ENCODE measurements at regions not wholly inside any gene's neighbourhood (a gene's known extent, or its start where the extent isn't known, plus 50 kb on each side); places are given as distances from the start of the nearest gene placed in this dataset.
"Not testable (repeated sequence)": the region's sequence is repeated elsewhere in the genome, so short reads cannot be mapped to it uniquely, and the experiment has no call there.

GRCh38 chr9:30035761-30036160 is 2348.7 kb upstream of the ACO1 start:
- Mint-ChIP-seq H3K36me3 (no peaks in the 10 kb centered on the region), H3K27ac (no peak overlapping the region), H3K9me3 (peaks cover 0 to 7% (median 4%) of the 10 kb centered on the region in 7 donors), H3K4me3 (no peak overlapping the region), H3K27me3 (no peaks in the 10 kb centered on the region), H3K4me1 (no peaks in the 10 kb centered on the region)
- DNase-seq, result no peak
- ATAC-seq (ENCODE audit: low read depth in 2 of 2), result no peak

GRCh38 chr9:30036558-30036957 is 2347.9 kb upstream of the ACO1 start:
- peaks cover 0 to 7% (median 4%) of the 10 kb centered on the region in 7 donors for H3K9me3 Mint-ChIP-seq
- DNase-seq (no peak), ATAC-seq (ENCODE audit: low read depth in 2 of 2) (no peak)
- H3K27me3 Mint-ChIP-seq, result no peaks in the 10 kb centered on the region
- no peak overlapping the region for H3K4me3 Mint-ChIP-seq
- H3K27ac Mint-ChIP-seq, result no peak overlapping the region
- H3K36me3 Mint-ChIP-seq, result no peaks in the 10 kb centered on the region
- no peaks in the 10 kb centered on the region for H3K4me1 Mint-ChIP-seq

- ATAC-seq (ENCODE audit: low read depth in 2 of 2) (no peak), DNase-seq (no peak)
- H3K36me3 Mint-ChIP-seq, result no peaks in the 10 kb centered on the region
- H3K4me1 Mint-ChIP-seq, result no peaks in the 10 kb centered on the region
- no peak overlapping the region for H3K27ac Mint-ChIP-seq
- no peaks in the 10 kb centered on the region for H3K27me3 Mint-ChIP-seq
- no peaks in the 10 kb centered on the region for H3K9me3 Mint-ChIP-seq
- no peak overlapping the region for H3K4me3 Mint-ChIP-seq
These were observed 2344.7 kb upstream of the ACO1 start for GRCh38 chr9:30039712-30040111.

DNA sequence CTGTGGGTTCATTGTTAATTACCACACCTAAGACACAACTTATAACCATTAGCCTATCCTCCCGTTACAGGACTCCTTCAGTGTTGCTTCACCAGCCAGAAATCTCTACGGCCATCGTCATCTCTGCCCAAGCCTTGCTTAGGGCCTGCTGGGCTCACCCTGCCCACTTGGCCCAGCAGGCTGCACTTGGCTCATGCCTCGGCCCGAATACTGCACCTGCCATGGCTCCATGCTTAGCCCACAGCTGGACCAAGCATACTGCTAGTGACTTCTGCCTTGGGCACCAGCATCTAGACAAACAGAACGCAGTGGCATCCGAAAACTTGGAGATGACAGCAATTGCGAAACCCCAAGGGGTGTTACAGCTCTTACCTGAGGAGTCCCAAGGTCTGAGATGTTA is 2336.0 kb upstream of the ACO1 start:
- Mint-ChIP-seq H3K27me3 (no peaks in the 10 kb centered on the region), H3K9me3 (peaks cover 0 to 3% (median 0%) of the 10 kb centered on the region in 7 donors), H3K27ac (no peak overlapping the region), H3K36me3 (no peaks in the 10 kb centered on the region), H3K4me1 (no peaks in the 10 kb centered on the region), H3K4me3 (no peak overlapping the region)
- DNase-seq, result no peak
- no peak for ATAC-seq (ENCODE audit: low read depth in 2 of 2)

DNA sequence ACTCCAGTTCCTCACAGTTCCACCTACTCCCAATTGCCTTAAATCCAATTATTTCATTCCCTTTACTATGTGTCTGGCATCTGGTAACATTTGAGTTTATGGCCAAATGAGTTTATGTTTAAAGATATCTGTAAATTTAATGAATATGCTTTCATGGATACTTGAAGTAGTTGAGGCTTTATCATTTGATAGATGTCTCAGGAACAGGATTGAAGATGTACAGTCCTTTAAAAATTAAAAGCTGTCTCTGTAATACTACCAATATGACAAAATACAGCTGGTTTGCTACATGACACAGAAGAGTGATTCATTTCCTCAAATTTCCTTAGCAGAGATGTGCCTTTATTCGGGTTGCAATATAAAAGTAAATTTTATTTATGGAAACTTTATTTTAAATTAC is 2326.0 kb upstream of the ACO1 start:
- ATAC-seq (ENCODE audit: low read depth in 2 of 2), result no peak
- no peaks in the 10 kb centered on the region for H3K4me1 Mint-ChIP-seq

DNA sequence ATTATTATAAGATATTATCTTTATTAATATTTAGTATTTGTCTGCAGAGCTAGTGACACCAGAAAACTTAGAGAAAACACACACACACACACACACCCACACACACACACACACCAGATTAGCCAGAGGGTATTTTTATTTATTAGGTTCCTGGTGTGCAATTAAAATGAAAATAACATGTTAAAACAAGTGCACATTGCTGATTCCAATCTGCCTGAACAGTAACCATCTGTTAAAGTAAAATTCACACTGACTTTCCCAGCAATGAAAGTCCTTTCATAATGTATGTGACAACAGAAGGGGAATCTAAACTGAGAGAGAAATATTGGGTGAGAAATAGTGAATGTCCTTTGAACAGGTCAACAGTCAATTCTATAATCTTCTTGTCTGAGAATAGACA is 2323.5 kb upstream of the ACO1 start:
- Mint-ChIP-seq H3K4me1 (no peaks in the 10 kb centered on the region), H3K27me3 (no peaks in the 10 kb centered on the region), H3K4me3 (no peak overlapping the region), H3K9me3 (peaks cover 0 to 4% (median 2%) of the 10 kb centered on the region in 7 donors), H3K36me3 (no peaks in the 10 kb centered on the region), H3K27ac (no peak overlapping the region)
- DNase-seq, result no peak
- no peak for ATAC-seq (ENCODE audit: low read depth in 2 of 2)

More for the DNA sequence above, 2326.0 kb upstream of the ACO1 start:
- DNase-seq, result no peak
- H3K4me3 Mint-ChIP-seq, result no peak overlapping the region
- H3K27me3 Mint-ChIP-seq, result no peaks in the 10 kb centered on the region
- H3K9me3 Mint-ChIP-seq, result no peaks in the 10 kb centered on the region
- no peaks in the 10 kb centered on the region for H3K36me3 Mint-ChIP-seq
- no peak overlapping the region for H3K27ac Mint-ChIP-seq

GRCh38 chr9:30065888-30066287 is 2318.6 kb upstream of the ACO1 start:
- H3K36me3 Mint-ChIP-seq, result no peaks in the 10 kb centered on the region
- H3K4me3 Mint-ChIP-seq, result no peak overlapping the region
- H3K27me3 Mint-ChIP-seq, result no peaks in the 10 kb centered on the region
- no peaks in the 10 kb centered on the region for H3K4me1 Mint-ChIP-seq
- no peak for ATAC-seq (ENCODE audit: low read depth in 2 of 2)
- peaks cover 0 to 9% (median 2%) of the 10 kb centered on the region in 7 donors for H3K9me3 Mint-ChIP-seq
- H3K27ac Mint-ChIP-seq, result no peak overlapping the region
- no peak for DNase-seq

DNA sequence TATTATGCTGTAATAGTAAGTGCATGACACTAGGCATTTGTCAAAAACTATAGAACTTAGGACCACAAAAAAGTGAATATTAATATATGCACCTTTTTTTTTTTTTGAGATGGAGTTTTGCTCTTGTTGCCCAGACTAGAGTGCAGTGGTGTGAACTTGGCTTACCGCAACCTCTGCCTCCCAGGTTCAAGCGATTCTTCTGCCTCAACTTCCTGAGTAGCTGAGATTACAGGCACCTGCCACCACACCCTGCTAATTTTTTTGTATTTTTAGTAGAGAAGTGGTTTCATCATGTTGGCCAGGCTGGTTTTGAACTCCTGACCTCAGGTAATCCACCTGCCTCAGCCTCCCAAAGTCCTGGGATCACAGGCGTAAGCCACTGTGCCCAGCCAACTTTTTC is 2315.2 kb upstream of the ACO1 start:
- H3K9me3 Mint-ChIP-seq, H3K27ac Mint-ChIP-seq: not testable (repeated sequence)

GRCh38 chr9:30075022-30075421 is 2309.4 kb upstream of the ACO1 start:
- Mint-ChIP-seq H3K27ac (no peak overlapping the region), H3K36me3 (no peaks in the 10 kb centered on the region), H3K4me3 (no peak overlapping the region), H3K4me1 (no peaks in the 10 kb centered on the region), H3K27me3 (no peaks in the 10 kb centered on the region), H3K9me3 (peaks cover 0 to 9% (median 2%) of the 10 kb centered on the region in 7 donors)
- DNase-seq (no peak), ATAC-seq (ENCODE audit: low read depth in 2 of 2) (no peak)

More for the DNA sequence above, 2315.2 kb upstream of the ACO1 start:
- not testable (repeated sequence) for ATAC-seq (ENCODE audit: low read depth in 2 of 2); H3K36me3 Mint-ChIP-seq; H3K4me1 Mint-ChIP-seq; H3K4me3 Mint-ChIP-seq; H3K27me3 Mint-ChIP-seq; DNase-seq

- DNase-seq (no peak), ATAC-seq (ENCODE audit: low read depth in 2 of 2) (no peak)
- peaks cover 0 to 9% (median 2%) of the 10 kb centered on the region in 7 donors for H3K9me3 Mint-ChIP-seq
- H3K4me1 Mint-ChIP-seq, result no peaks in the 10 kb centered on the region
- H3K27ac Mint-ChIP-seq, result no peak overlapping the region
- H3K27me3 Mint-ChIP-seq, result no peaks in the 10 kb centered on the region
- H3K4me3 Mint-ChIP-seq, result no peak overlapping the region
- no peaks in the 10 kb centered on the region for H3K36me3 Mint-ChIP-seq
These were observed 2308.8 kb upstream of the ACO1 start for GRCh38 chr9:30075451-30076199.

DNA sequence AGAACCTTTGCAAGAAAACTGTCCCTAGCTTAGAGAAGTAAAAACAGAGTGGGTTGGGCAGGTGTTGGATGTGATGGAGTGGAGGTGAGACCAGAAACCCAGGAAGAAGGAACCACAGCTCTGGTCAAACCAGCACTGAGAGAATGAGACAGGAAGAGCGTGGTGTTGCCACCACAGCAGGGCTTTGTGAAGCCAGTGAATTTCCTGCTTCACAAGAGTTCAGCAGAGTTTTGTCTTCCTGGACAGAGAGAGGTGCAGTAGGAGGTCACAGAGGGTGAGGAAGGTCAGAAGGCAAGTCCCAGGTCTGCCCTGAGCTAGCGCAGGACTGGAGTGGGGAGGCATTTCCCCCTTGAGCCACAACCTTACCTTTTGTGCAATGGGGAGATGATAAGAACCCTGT is 2306.2 kb upstream of the ACO1 start:
- H3K27me3 Mint-ChIP-seq, result no peaks in the 10 kb centered on the region
- H3K4me1 Mint-ChIP-seq, result no peaks in the 10 kb centered on the region
- H3K36me3 Mint-ChIP-seq, result no peaks in the 10 kb centered on the region
- H3K4me3 Mint-ChIP-seq, result no peak overlapping the region
- no peak for ATAC-seq (ENCODE audit: low read depth in 2 of 2)
- peaks cover 0 to 8% (median 2%) of the 10 kb centered on the region in 7 donors for H3K9me3 Mint-ChIP-seq
- no peak for DNase-seq
- H3K27ac Mint-ChIP-seq, result no peak overlapping the region

DNA sequence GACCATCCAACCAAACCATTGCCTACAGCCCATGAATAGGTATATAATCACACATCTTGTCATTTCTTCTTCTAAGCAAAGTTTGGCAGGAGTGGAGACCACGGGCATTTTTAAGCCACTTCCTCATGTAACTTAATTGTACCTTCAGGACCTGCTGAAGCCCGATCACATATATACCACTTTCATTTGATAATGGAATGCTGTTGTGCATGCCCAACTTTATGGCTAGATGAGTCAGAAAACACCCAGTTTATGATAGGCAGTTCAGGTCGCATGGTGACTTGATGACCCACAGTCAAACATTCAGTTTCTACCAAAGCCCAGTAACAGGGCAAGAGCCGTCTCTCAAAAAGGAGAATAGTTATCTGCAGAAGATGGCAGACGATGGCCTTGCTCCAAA is 2295.0 kb upstream of the ACO1 start:
- no peaks in the 10 kb centered on the region for H3K27me3 Mint-ChIP-seq
- no peaks in the 10 kb centered on the region for H3K4me1 Mint-ChIP-seq
- no peaks in the 10 kb centered on the region for H3K36me3 Mint-ChIP-seq
- H3K9me3 Mint-ChIP-seq, result peaks cover 0 to 10% (median 0%) of the 10 kb centered on the region in 7 donors
- no peak overlapping the region for H3K4me3 Mint-ChIP-seq
- H3K27ac Mint-ChIP-seq, result no peak overlapping the region
- DNase-seq, result no peak
- ATAC-seq (ENCODE audit: low read depth in 2 of 2), result no peak

DNA sequence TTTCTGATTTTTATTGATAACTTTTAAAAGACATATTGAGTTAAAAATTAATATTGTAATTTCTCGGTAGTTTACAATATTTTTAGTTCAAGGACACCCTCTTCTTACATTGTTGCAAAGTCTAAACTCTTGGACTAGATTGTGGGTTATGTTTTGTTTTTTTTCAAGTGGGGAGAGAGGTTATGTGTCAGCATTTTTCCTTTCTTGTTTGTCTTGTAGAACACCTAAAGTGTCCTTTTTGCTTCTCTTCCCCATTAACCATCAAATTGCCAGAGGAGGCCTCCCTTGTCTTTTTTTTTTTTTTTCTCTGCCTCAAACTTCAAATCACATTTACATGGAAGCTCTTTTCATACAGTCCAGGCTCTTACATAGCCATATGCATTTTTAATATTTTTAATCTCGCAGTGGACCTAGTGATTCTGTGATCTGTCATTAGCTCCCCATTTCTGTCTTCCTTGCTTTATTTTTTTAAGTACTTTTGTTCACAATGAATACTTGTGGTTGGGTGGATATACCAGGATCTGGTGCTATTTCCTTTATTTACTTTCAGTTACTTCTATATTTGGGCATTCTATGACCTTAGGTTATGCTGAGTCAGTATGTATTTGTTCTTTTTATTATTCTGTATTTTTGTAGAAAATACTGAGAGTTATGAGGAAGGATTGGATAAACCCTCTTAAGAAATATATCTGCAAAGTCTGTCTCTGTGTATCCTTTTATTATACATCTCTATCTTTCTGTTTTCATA is 2280.6 kb upstream of the ACO1 start:
- no peaks in the 10 kb centered on the region for H3K36me3 Mint-ChIP-seq
- ATAC-seq (ENCODE audit: low read depth in 2 of 2) (no peak), DNase-seq (no peak)
- H3K27me3 Mint-ChIP-seq, result no peaks in the 10 kb centered on the region
- H3K4me1 Mint-ChIP-seq, result no peaks in the 10 kb centered on the region
- H3K9me3 Mint-ChIP-seq, result peaks cover 0 to 12% (median 5%) of the 10 kb centered on the region in 7 donors
- H3K27ac Mint-ChIP-seq, result peak overlapping the region in 2 of 6 donors; percentile 15 to 31
- H3K4me3 Mint-ChIP-seq, result no peak overlapping the region

- not testable (repeated sequence) for ATAC-seq (ENCODE audit: low read depth in 2 of 2); H3K4me3 Mint-ChIP-seq; H3K27me3 Mint-ChIP-seq; H3K36me3 Mint-ChIP-seq; H3K4me1 Mint-ChIP-seq; H3K9me3 Mint-ChIP-seq; H3K27ac Mint-ChIP-seq; DNase-seq
These were observed 2277.3 kb upstream of the ACO1 start for GRCh38 chr9:30107134-30107533.

Measured in naive B cell (primary cell).